Type B pancreatic cell (in vitro differentiated cells): ENCODE measurements at regions not wholly inside any gene's neighbourhood (a gene's known extent, or its start where the extent isn't known, plus 50 kb on each side); places are given as distances from the start of the nearest gene placed in this dataset.

Experiments
- DNase-seq: peaks from one replicate; pipeline ENCODE4 v3.0.0; 2021; ENCODE audit warnings: mixed read lengths; ENCODE audit not compliant: unreplicated experiment; ENCODE audit errors: extremely low spot score
- H3K27ac Mint-ChIP-seq: 2 replicates; pipeline ENCODE4 v1.8.0; 2021; ENCODE audit warnings: mild to moderate bottlenecking, mixed read lengths
- H3K27me3 Mint-ChIP-seq: 2 replicates; pipeline ENCODE4 v1.8.0; 2021; ENCODE audit warnings: mixed read lengths
- H3K36me3 Mint-ChIP-seq: 2 replicates; pipeline ENCODE4 v1.8.0; 2021; ENCODE audit warnings: mixed read lengths
- H3K4me1 Mint-ChIP-seq: one replicate; pipeline ENCODE4 v1.8.0; 2021; ENCODE audit warnings: mixed read lengths; ENCODE audit not compliant: unreplicated experiment
- H3K4me3 Mint-ChIP-seq: 2 replicates; pipeline ENCODE4 v1.8.0; 2021; ENCODE audit warnings: mild to moderate bottlenecking, mixed read lengths
- H3K9me3 Mint-ChIP-seq: 2 replicates; pipeline ENCODE4 v1.8.0; 2021; ENCODE audit warnings: mixed read lengths
- TF ChIP-seq, protein P1 (sequence below): fragments of 200-600 bp; sonication (generic); conservative IDR thresholded peaks from 2 replicates; pipeline ENCODE4 v1.5.0; 2021; ENCODE audit warnings: antibody characterized with exemption, mild to moderate bottlenecking

GRCh38 chr9:107210775-107211174 is 72.3 kb upstream of the RAD23B start:
- no peaks in the 10 kb centered on the region for H3K27me3 Mint-ChIP-seq
- H3K27ac Mint-ChIP-seq = no peak overlapping the region
- no peak overlapping the region for H3K4me3 Mint-ChIP-seq
- peaks cover 11% of the 10 kb centered on the region for H3K4me1 Mint-ChIP-seq
- DNase-seq = no peak
- no peaks in the 10 kb centered on the region for H3K36me3 Mint-ChIP-seq
- TF ChIP-seq, protein P1, sequence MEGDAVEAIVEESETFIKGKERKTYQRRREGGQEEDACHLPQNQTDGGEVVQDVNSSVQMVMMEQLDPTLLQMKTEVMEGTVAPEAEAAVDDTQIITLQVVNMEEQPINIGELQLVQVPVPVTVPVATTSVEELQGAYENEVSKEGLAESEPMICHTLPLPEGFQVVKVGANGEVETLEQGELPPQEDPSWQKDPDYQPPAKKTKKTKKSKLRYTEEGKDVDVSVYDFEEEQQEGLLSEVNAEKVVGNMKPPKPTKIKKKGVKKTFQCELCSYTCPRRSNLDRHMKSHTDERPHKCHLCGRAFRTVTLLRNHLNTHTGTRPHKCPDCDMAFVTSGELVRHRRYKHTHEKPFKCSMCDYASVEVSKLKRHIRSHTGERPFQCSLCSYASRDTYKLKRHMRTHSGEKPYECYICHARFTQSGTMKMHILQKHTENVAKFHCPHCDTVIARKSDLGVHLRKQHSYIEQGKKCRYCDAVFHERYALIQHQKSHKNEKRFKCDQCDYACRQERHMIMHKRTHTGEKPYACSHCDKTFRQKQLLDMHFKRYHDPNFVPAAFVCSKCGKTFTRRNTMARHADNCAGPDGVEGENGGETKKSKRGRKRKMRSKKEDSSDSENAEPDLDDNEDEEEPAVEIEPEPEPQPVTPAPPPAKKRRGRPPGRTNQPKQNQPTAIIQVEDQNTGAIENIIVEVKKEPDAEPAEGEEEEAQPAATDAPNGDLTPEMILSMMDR = no peak
- H3K9me3 Mint-ChIP-seq = peaks cover 3% of the 10 kb centered on the region

- Mint-ChIP-seq H3K36me3 (no peaks in the 10 kb centered on the region), H3K27ac (no peak overlapping the region), H3K27me3 (no peaks in the 10 kb centered on the region), H3K4me3 (no peak overlapping the region), H3K4me1 (peaks cover 11% of the 10 kb centered on the region), H3K9me3 (no peaks in the 10 kb centered on the region)
- no peak for DNase-seq
- TF ChIP-seq, protein P1 = no peak
These were observed 71.7 kb upstream of the RAD23B start for GRCh38 chr9:107211284-107211923.

DNA sequence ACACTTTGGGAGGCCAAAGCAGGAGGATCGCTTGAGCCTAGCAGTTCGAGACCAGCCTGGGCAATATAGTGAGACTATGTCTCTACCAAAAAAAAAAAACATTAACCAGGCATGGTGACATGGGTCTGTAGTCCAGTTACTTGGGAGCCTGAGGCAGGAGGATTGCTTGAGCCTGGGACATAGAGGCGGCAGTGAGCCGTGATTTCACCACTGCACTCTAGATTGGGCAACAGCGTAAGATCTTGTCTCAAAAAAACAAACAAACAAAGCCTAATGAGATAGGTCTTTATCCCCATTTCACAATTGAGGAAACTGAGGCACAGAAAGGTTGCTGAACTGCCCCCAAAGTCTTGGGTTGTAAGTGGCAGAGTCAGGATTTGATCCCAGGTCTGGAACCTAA is 70.5 kb upstream of the RAD23B start:
- no peaks in the 10 kb centered on the region for H3K9me3 Mint-ChIP-seq

GRCh38 chr9:107213080-107213479 is 70.0 kb upstream of the RAD23B start:
- H3K9me3 Mint-ChIP-seq = no peaks in the 10 kb centered on the region
- no peak overlapping the region for H3K4me3 Mint-ChIP-seq
- no peaks in the 10 kb centered on the region for H3K27me3 Mint-ChIP-seq
- H3K4me1 Mint-ChIP-seq = peaks cover 11% of the 10 kb centered on the region
- H3K27ac Mint-ChIP-seq = no peak overlapping the region
- DNase-seq = no peak
- TF ChIP-seq, protein P1 = no peak
- H3K36me3 Mint-ChIP-seq = no peaks in the 10 kb centered on the region

More for the DNA sequence above, 70.5 kb upstream of the RAD23B start:
- TF ChIP-seq, protein P1 = no peak
- Mint-ChIP-seq H3K27ac (no peak overlapping the region), H3K4me1 (peaks cover 11% of the 10 kb centered on the region), H3K4me3 (no peak overlapping the region), H3K27me3 (no peaks in the 10 kb centered on the region), H3K36me3 (no peaks in the 10 kb centered on the region)
- DNase-seq = no peak

GRCh38 chr9:107213561-107214028 is 69.5 kb upstream of the RAD23B start:
- H3K36me3 Mint-ChIP-seq = no peaks in the 10 kb centered on the region
- H3K9me3 Mint-ChIP-seq = no peaks in the 10 kb centered on the region
- H3K4me1 Mint-ChIP-seq = peaks cover 11% of the 10 kb centered on the region
- DNase-seq = no peak
- peak overlapping the region; percentile 13 for H3K27ac Mint-ChIP-seq
- H3K4me3 Mint-ChIP-seq = no peak overlapping the region
- H3K27me3 Mint-ChIP-seq = no peaks in the 10 kb centered on the region
- TF ChIP-seq, protein P1 = no peak
